Breast epithelium (tissue), 4 donors: ENCODE measurements at regions not wholly inside any gene's neighbourhood (a gene's known extent, or its start where the extent isn't known, plus 50 kb on each side); places are given as distances from the start of the nearest gene placed in this dataset.

ENCODE experiments used
- DNase-seq, 2 donors: peaks; one replicate each; pipeline ENCODE4 v3.0.0-alpha.2; 2019; ENCODE audit warnings: low spot score in 2 of 2
- H3K27ac ChIP-seq, 2 donors: fragments of 200-600 bp; sonication (generic) in 1 of 2; one replicate each; pipeline ENCODE4 v1.5.1; 2016 to 2019; ENCODE audit warnings: mild to moderate bottlenecking in 1 of 2
- H3K27me3 ChIP-seq, 2 donors: fragments of 200-600 bp; sonication (generic) in 1 of 2; one replicate each; pipeline versions ENCODE4 v1.5.1 to v1.6.0; 2017 to 2019; ENCODE audit warnings: control low read depth in 1 of 2, mild to moderate bottlenecking in 1 of 2
- H3K36me3 ChIP-seq: fragments of 200-600 bp; one replicate; pipeline ENCODE4 v1.5.1; 2019
- H3K4me1 ChIP-seq, 2 donors: fragments of 200-600 bp; sonication (generic); one replicate each; pipeline ENCODE4 v1.5.1; 2016 to 2019; ENCODE audit warnings: control low read depth in 1 of 2
- H3K4me3 ChIP-seq, 3 donors: fragments of 200-600 bp; sonication (generic); 1 replicate in 2 of 3; 2 replicates in 1 of 3; pipeline ENCODE4 v1.5.1; 2016 to 2019; ENCODE audit warnings: mild to moderate bottlenecking in 3 of 3, moderate library complexity in 2 of 3
- H3K9me3 ChIP-seq, 2 donors: fragments of 200-600 bp; sonication (generic) in 1 of 2; one replicate each; pipeline ENCODE4 v1.5.1; 2016 to 2019; ENCODE audit warnings: control low read depth in 1 of 2
- CTCF ChIP-seq, 3 donors: fragments of 450-650 bp; IDR thresholded peaks; one replicate each; pipeline ENCODE4 v1.5.1; 2016 to 2017; ENCODE audit warnings: antibody characterized with exemption in 3 of 3, mild to moderate bottlenecking in 3 of 3, moderate library complexity in 3 of 3
- POLR2A ChIP-seq: fragments of 450-650 bp; IDR thresholded peaks from one replicate; pipeline ENCODE4 v1.6.1; 2016; ENCODE audit warnings: antibody characterized with exemption, mild to moderate bottlenecking, moderate library complexity
- POLR2AphosphoS5 ChIP-seq, 3 donors: sonication (generic); formaldehyde crosslinking; IDR thresholded peaks; one replicate each; pipeline ENCODE4 v1.6.1; 2017; ENCODE audit warnings: antibody characterized with exemption in 3 of 3
- intact Hi-C: fragments of 100-400 bp; cut with DNase I; formaldehyde crosslinking; loops from one replicate; pipeline ENCODE4 v1.15.1; 2023; ENCODE audit warnings: low total_unique reads

GRCh38 chr3:191721390-191721861 lies 260.5 kb downstream of the PYDC2 start:
- H3K4me3 ChIP-seq: no peak overlapping the region
- no peaks in the 10 kb centered on the region for H3K4me1 ChIP-seq
- no peaks in the 10 kb centered on the region for H3K36me3 ChIP-seq
- intact Hi-C loops: no loop called here
- H3K27ac ChIP-seq: no peak overlapping the region
- H3K27me3 ChIP-seq: no peaks in the 10 kb centered on the region
- TF ChIP-seq CTCF (IDR thresholded peaks at IDR 0.05): no peak
- no peak for TF ChIP-seq POLR2AphosphoS5 (IDR thresholded peaks at IDR 0.05)
- TF ChIP-seq POLR2A: no peak
- DNase-seq: no peak
- H3K9me3 ChIP-seq: no peaks in the 10 kb centered on the region

GRCh38 chr3:191721990-191722389 lies 261.0 kb downstream of the PYDC2 start:
- intact Hi-C loops: no loop called here
- no peaks in the 10 kb centered on the region for H3K9me3 ChIP-seq
- TF ChIP-seq POLR2AphosphoS5 (IDR thresholded peaks at IDR 0.05) (no peak), POLR2A (no peak), CTCF (IDR thresholded peaks at IDR 0.05) (no peak)
- H3K27me3 ChIP-seq: no peaks in the 10 kb centered on the region
- no peak overlapping the region for H3K4me3 ChIP-seq
- no peaks in the 10 kb centered on the region for H3K4me1 ChIP-seq
- no peaks in the 10 kb centered on the region for H3K36me3 ChIP-seq
- DNase-seq: no peak
- H3K27ac ChIP-seq: no peak overlapping the region

- H3K9me3 ChIP-seq: no peaks in the 10 kb centered on the region
- no peak for DNase-seq
- H3K27ac ChIP-seq: no peak overlapping the region
- H3K27me3 ChIP-seq: no peaks in the 10 kb centered on the region
- H3K4me3 ChIP-seq: no peak overlapping the region
- H3K36me3 ChIP-seq: no peaks in the 10 kb centered on the region
- no peaks in the 10 kb centered on the region for H3K4me1 ChIP-seq
- intact Hi-C loops: no loop called here
- TF ChIP-seq CTCF (IDR thresholded peaks at IDR 0.05) (no peak), POLR2AphosphoS5 (IDR thresholded peaks at IDR 0.05) (no peak), POLR2A (no peak)
Measured at GRCh38 chr3:191727338-191727737, 266.4 kb downstream of the PYDC2 start.

GRCh38 chr3:191728186-191728585 lies 267.2 kb downstream of the PYDC2 start:
- intact Hi-C loops: no loop called here
- H3K4me1 ChIP-seq: no peaks in the 10 kb centered on the region
- no peak overlapping the region for H3K27ac ChIP-seq
- H3K4me3 ChIP-seq: no peak overlapping the region
- no peaks in the 10 kb centered on the region for H3K27me3 ChIP-seq
- TF ChIP-seq POLR2AphosphoS5 (IDR thresholded peaks at IDR 0.05): no peak
- no peak for TF ChIP-seq POLR2A
- TF ChIP-seq CTCF (IDR thresholded peaks at IDR 0.05): no peak
- DNase-seq: no peak
- no peaks in the 10 kb centered on the region for H3K9me3 ChIP-seq
- H3K36me3 ChIP-seq: no peaks in the 10 kb centered on the region

- Histone ChIP-seq H3K9me3 (peaks cover 0 to 11% of the 10 kb centered on the region in 2 donors), H3K27me3 (no peaks in the 10 kb centered on the region), H3K36me3 (no peaks in the 10 kb centered on the region), H3K27ac (no peak overlapping the region), H3K4me3 (no peak overlapping the region), H3K4me1 (no peaks in the 10 kb centered on the region)
- no peak for DNase-seq
- intact Hi-C loops: no loop called here
- TF ChIP-seq CTCF (IDR thresholded peaks at IDR 0.05) (no peak), POLR2AphosphoS5 (IDR thresholded peaks at IDR 0.05) (no peak), POLR2A (no peak)
Measured at GRCh38 chr3:191737742-191738141, 276.8 kb downstream of the PYDC2 start.
